Superior temporal gyrus (tissue), 1 donor: ENCODE measurements at regions not wholly inside any gene's neighbourhood (a gene's known extent, or its start where the extent isn't known, plus 50 kb on each side); places are given as distances from the start of the nearest gene placed in this dataset.

ENCODE experiments used
- DNase-seq: peaks from one replicate; pipeline ENCODE4 v3.0.0-alpha.2; 2016; ENCODE audit errors: extremely low spot score

GRCh38 chr3:194804796-194805195 is 119.1 kb downstream of the FAM43A start:
- no peak for DNase-seq

- no peak for DNase-seq
Observed at GRCh38 chr3:194805546-194805945, 119.9 kb downstream of the FAM43A start.

- DNase-seq: no peak
Observed at GRCh38 chr3:194806991-194807630, 121.4 kb downstream of the FAM43A start.

GRCh38 chr3:194808640-194809097 is 123.0 kb downstream of the FAM43A start:
- DNase-seq: no peak

GRCh38 chr3:194809382-194809781 is 123.7 kb downstream of the FAM43A start:
- DNase-seq: no peak

GRCh38 chr3:194810076-194810475 is 124.4 kb downstream of the FAM43A start:
- no peak for DNase-seq

- DNase-seq: no peak
Observed at GRCh38 chr3:194811118-194811517, 125.4 kb downstream of the FAM43A start.

- DNase-seq: no peak
Observed at GRCh38 chr3:194812176-194812575, 126.5 kb downstream of the FAM43A start.

GRCh38 chr3:194814878-194815357 is 129.2 kb downstream of the FAM43A start:
- peak; percentile 85 for DNase-seq

- no peak for DNase-seq
Observed at GRCh38 chr3:194816748-194817591, 131.3 kb downstream of the FAM43A start.

GRCh38 chr3:194817592-194817930 is 131.9 kb downstream of the FAM43A start:
- DNase-seq: no peak

- no peak for DNase-seq
Observed at GRCh38 chr3:194817936-194818335, 132.3 kb downstream of the FAM43A start.

GRCh38 chr3:194824100-194824499 is 138.4 kb downstream of the FAM43A start:
- no peak for DNase-seq

GRCh38 chr3:194824701-194825111 is 139.0 kb downstream of the FAM43A start:
- DNase-seq: no peak

GRCh38 chr3:194826594-194826993 is 140.9 kb downstream of the FAM43A start:
- no peak for DNase-seq

- no peak for DNase-seq
Observed at GRCh38 chr3:194827486-194827885, 141.8 kb downstream of the FAM43A start.

GRCh38 chr3:194828116-194828515 is 142.4 kb downstream of the FAM43A start:
- no peak for DNase-seq

GRCh38 chr3:194828926-194829325 is 143.2 kb downstream of the FAM43A start:
- no peak for DNase-seq

GRCh38 chr3:194830401-194830800 is 144.7 kb downstream of the FAM43A start:
- no peak for DNase-seq

- no peak for DNase-seq
Observed at GRCh38 chr3:194830978-194831377, 145.3 kb downstream of the FAM43A start.

- no peak for DNase-seq
Observed at GRCh38 chr3:194832346-194833104, 146.8 kb downstream of the FAM43A start.
